ENCODE measurements at regions not wholly inside any gene's neighbourhood (a gene's known extent, or its start where the extent isn't known, plus 50 kb on each side); places are given as distances from the start of the nearest gene placed in this dataset.

DNA sequence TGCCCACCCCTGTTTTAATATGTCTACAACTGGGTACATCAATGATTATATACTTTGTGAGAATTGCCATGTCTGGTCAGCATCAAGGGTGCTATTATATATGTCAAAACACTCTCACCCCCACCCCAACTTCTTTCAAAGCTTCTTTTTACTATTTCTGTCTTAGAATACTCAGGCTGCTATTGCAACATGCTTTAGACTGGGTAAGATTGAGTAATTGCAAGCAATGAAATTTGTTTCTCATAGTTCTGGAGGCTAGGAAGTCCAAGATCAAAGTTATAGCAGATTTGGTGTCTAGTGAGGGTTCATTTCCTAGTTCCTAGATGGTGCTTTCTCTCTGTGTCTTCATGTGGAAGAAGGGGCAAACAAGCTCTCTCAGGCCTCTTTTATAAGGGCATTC is 100.5 kb upstream of the KCNK1 start:
- H3K9me3 Mint-ChIP-seq (ENCODE audit: insufficient read depth): no peaks in the 10 kb centered on the region
- H3K4me1 Mint-ChIP-seq: peaks cover under 1% of the 10 kb centered on the region
- DNase-seq (no peak), ATAC-seq (ENCODE audit: low read depth) (no peak)
- no peak overlapping the region for H3K4me3 Mint-ChIP-seq
- H3K27ac Mint-ChIP-seq: no peak overlapping the region
- no peak overlapping the region for H3K27ac ChIP-seq (ENCODE audit: low read length in 2 of 2)
- ChIA-PET CTCF (no interaction called here), POLR2A (no interaction called here)
- H3K4me1 ChIP-seq (ENCODE audit: control insufficient read depth in 2 of 2, insufficient read depth in 2 of 2, low read length in 2 of 2): no peaks in the 10 kb centered on the region
- H4K20me1 ChIP-seq (ENCODE audit: control insufficient read depth, insufficient read depth, low read length, poor library complexity, severe bottlenecking): no peaks in the 10 kb centered on the region
- TF ChIP-seq EZH2 (IDR thresholded peaks at IDR 0.05; ENCODE audit: borderline replicate concordance, insufficient read depth, low read depth, low read length, poor library complexity, severe bottlenecking): no peak
- no peak for TF ChIP-seq CTCF (IDR thresholded peaks at IDR 0.05)
- H3K4me2 ChIP-seq (replicated peaks; ENCODE audit: low read depth, low read length, poor library complexity, severe bottlenecking): no peak overlapping the region
- no peaks in the 10 kb centered on the region for H3K79me2 ChIP-seq (ENCODE audit: control insufficient read depth, insufficient read depth, low read length)
- no peaks in the 10 kb centered on the region for H3K36me3 ChIP-seq (replicated peaks in 1 of 2; ENCODE audit: control extremely low read depth in 1 of 2, control insufficient read depth in 1 of 2, extremely low read depth in 1 of 2, insufficient read depth in 2 of 2, low read length in 1 of 2)
- no peak overlapping the region for H2AFZ ChIP-seq (ENCODE audit: insufficient read depth, low read depth, low read length, poor library complexity, severe bottlenecking)
- H3K27me3 ChIP-seq (replicated peaks in 1 of 4; ENCODE audit: control extremely low read depth in 1 of 4, control insufficient read depth in 3 of 4, insufficient read depth in 4 of 4, low read length in 3 of 4): no peaks in the 10 kb centered on the region
- peaks cover 0 to 15% (median 0%) of the 10 kb centered on the region in 3 donors for H3K9me3 ChIP-seq (ENCODE audit: control extremely low read depth in 1 of 3, control insufficient read depth in 2 of 3, insufficient read depth in 1 of 3, low read length in 2 of 3)
- H3K9ac ChIP-seq (ENCODE audit: low read length): no peak overlapping the region
- H3K27me3 Mint-ChIP-seq: peaks cover 6% of the 10 kb centered on the region
- no peak overlapping the region for H3K4me3 ChIP-seq (ENCODE audit: control extremely low read depth in 1 of 5, extremely low read depth in 1 of 5, insufficient read depth in 1 of 5, low read depth in 2 of 5, low read length in 4 of 5)
- intact Hi-C loops (cut with micrococcal nuclease): no loop called here

- no peak overlapping the region for H3K9ac ChIP-seq (ENCODE audit: low read length)
- no peak overlapping the region for H3K27ac Mint-ChIP-seq
- intact Hi-C loops (cut with micrococcal nuclease): no loop called here
- no peak overlapping the region for H3K4me2 ChIP-seq (replicated peaks; ENCODE audit: low read depth, low read length, poor library complexity, severe bottlenecking)
- ATAC-seq (ENCODE audit: low read depth) (no peak), DNase-seq (no peak)
- H3K4me1 ChIP-seq (ENCODE audit: control insufficient read depth in 2 of 2, insufficient read depth in 2 of 2, low read length in 2 of 2): no peaks in the 10 kb centered on the region
- H3K79me2 ChIP-seq (ENCODE audit: control insufficient read depth, insufficient read depth, low read length): no peaks in the 10 kb centered on the region
- no peak overlapping the region for H3K27ac ChIP-seq (ENCODE audit: low read length in 2 of 2)
- H3K9me3 Mint-ChIP-seq (ENCODE audit: insufficient read depth): no peaks in the 10 kb centered on the region
- H2AFZ ChIP-seq (ENCODE audit: insufficient read depth, low read depth, low read length, poor library complexity, severe bottlenecking): no peak overlapping the region
- H3K4me3 Mint-ChIP-seq: no peak overlapping the region
- ChIA-PET POLR2A (no interaction called here), CTCF (no interaction called here)
- no peaks in the 10 kb centered on the region for H3K27me3 ChIP-seq (replicated peaks in 1 of 4; ENCODE audit: control extremely low read depth in 1 of 4, control insufficient read depth in 3 of 4, insufficient read depth in 4 of 4, low read length in 3 of 4)
- peaks cover 6% of the 10 kb centered on the region for H3K27me3 Mint-ChIP-seq
- H4K20me1 ChIP-seq (ENCODE audit: control insufficient read depth, insufficient read depth, low read length, poor library complexity, severe bottlenecking): no peaks in the 10 kb centered on the region
- peaks cover 0 to 15% (median 0%) of the 10 kb centered on the region in 3 donors for H3K9me3 ChIP-seq (ENCODE audit: control extremely low read depth in 1 of 3, control insufficient read depth in 2 of 3, insufficient read depth in 1 of 3, low read length in 2 of 3)
- H3K36me3 ChIP-seq (replicated peaks in 1 of 2; ENCODE audit: control extremely low read depth in 1 of 2, control insufficient read depth in 1 of 2, extremely low read depth in 1 of 2, insufficient read depth in 2 of 2, low read length in 1 of 2): no peaks in the 10 kb centered on the region
- no peak overlapping the region for H3K4me3 ChIP-seq (ENCODE audit: control extremely low read depth in 1 of 5, extremely low read depth in 1 of 5, insufficient read depth in 1 of 5, low read depth in 2 of 5, low read length in 4 of 5)
- H3K4me1 Mint-ChIP-seq: peaks cover 1% of the 10 kb centered on the region
- no peak for TF ChIP-seq CTCF (IDR thresholded peaks at IDR 0.05)
- no peak for TF ChIP-seq EZH2 (IDR thresholded peaks at IDR 0.05; ENCODE audit: borderline replicate concordance, insufficient read depth, low read depth, low read length, poor library complexity, severe bottlenecking)
- 91% methylated on average over 20 of the region's 21 CpGs for WGBS (ENCODE audit: insufficient coverage)
These were observed 98.9 kb upstream of the KCNK1 start for GRCh38 chr1:233514946-233515391.
